GM21786 (cell line): ENCODE measurements at regions not wholly inside any gene's neighbourhood (a gene's known extent, or its start where the extent isn't known, plus 50 kb on each side); places are given as distances from the start of the nearest gene placed in this dataset.
"Not testable (repeated sequence)": the region's sequence is repeated elsewhere in the genome, so short reads cannot be mapped to it uniquely, and the experiment has no call there.

ENCODE experiments used
- ATAC-seq: cut with Tn5 transposase; IDR thresholded peaks from one replicate; pipeline ENCODE4 v1.9.1; 2021; ENCODE audit not compliant: unreplicated experiment

GRCh38 chr4:184965230-184966050, 52.9 kb upstream of the HELT start:
- ATAC-seq = not testable (repeated sequence)

GRCh38 chr4:184966051-184966691, 52.1 kb upstream of the HELT start:
- not testable (repeated sequence) for ATAC-seq

GRCh38 chr4:184967699-184968098, 50.6 kb upstream of the HELT start:
- not testable (repeated sequence) for ATAC-seq

GRCh38 chr4:184968366-184968765, 49.9 kb upstream of the HELT start:
- ATAC-seq = no peak
